ENCODE measurements at regions not wholly inside any gene's neighbourhood (a gene's known extent, or its start where the extent isn't known, plus 50 kb on each side); places are given as distances from the start of the nearest gene placed in this dataset.

GRCh38 chr14:43548368-43548767 lies 958.7 kb downstream of the FSCB start:
- TF ChIP-seq CTCF (conservative IDR thresholded peaks at IDR 0.05 in 1 of 2, IDR thresholded peaks at IDR 0.05 in 1 of 2; ENCODE audit: low read depth in 1 of 2, low read length in 2 of 2) (no peak), EZH2 (IDR thresholded peaks at IDR 0.05; ENCODE audit: low read length, missing control alignments) (no peak)
